HCT116 (cell line): ENCODE measurements at regions not wholly inside any gene's neighbourhood (a gene's known extent, or its start where the extent isn't known, plus 50 kb on each side); places are given as distances from the start of the nearest gene placed in this dataset.

Source experiments
- ATAC-seq: fragments of 200-7000 bp; cut with Tn5 transposase; 2 replicates; pipeline ENCODE4 v1.9.1; 2020; ENCODE audit warnings: mild to moderate bottlenecking, moderate library complexity
- BruUV-seq: library from RNA; stranded (reverse); fragments of 400-500 nt; replicated peaks from 2 replicates; lab custom pipeline; 2021; lab: Mats Ljungman, UMichigan
- CTCF ChIA-PET: fragments of 300-600 bp; sonication (Branson Sonifier 250); formaldehyde crosslinking; loops from one replicate; lab custom pipeline; 2021; ENCODE audit warnings: antibody characterized with exemption; lab: Charles Lee
- POLR2A ChIA-PET: fragments of 300-600, 350-600 bp; sonication (Branson Sonifier 250); formaldehyde crosslinking; loops from one replicate; lab custom pipeline; 2021; ENCODE audit warnings: antibody characterized with exemption; lab: Charles Lee
- RAD21 ChIA-PET, 2 experiments: fragments of 300-600 bp; sonication (Branson Sonifier 250); formaldehyde crosslinking; loops; one replicate each; lab custom pipeline; 2023; ENCODE audit warnings: low total read pairs in 2 of 2; ENCODE audit not compliant: uncharacterized antibody in 2 of 2, unreplicated experiment in 2 of 2, low non-redundant PET in 1 of 2; lab: Charles Lee
- DNase-seq: peaks from one replicate; pipeline ENCODE4 v3.0.0-alpha.2; 2010; ENCODE audit warnings: low read depth, low spot score
- H2AFZ ChIP-seq: fragments of 200-600 bp; shearing (Covaris generic), sonication (generic); 2 replicates; pipeline ENCODE4 v1.6.1; 2017; ENCODE audit warnings: low read depth, mixed run types, mixed read lengths, antibody characterized with exemption, low read length; ENCODE audit not compliant: poor library complexity, severe bottlenecking
- H3K27ac ChIP-seq: 2 replicates; pipeline ENCODE4 v1.5.1; 2012; ENCODE audit warnings: low read depth, low read length
- H3K27me3 ChIP-seq: fragments of 200-600 bp; sonication (generic); 2 replicates; pipeline ENCODE4 v1.6.1; 2016; ENCODE audit warnings: mixed run types, low read length, mixed read lengths; ENCODE audit not compliant: insufficient read depth
- H3K36me3 ChIP-seq, 2 experiments: fragments of 200-500 bp in 1 of 2; fragments of 200-600 bp in 1 of 2; sonication (Bioruptor generic) in 1 of 2; sonication (generic) in 1 of 2; 2 replicates each; pipeline versions ENCODE4 v1.5.1 to v1.6.1; 2014 to 2016; ENCODE audit warnings: low read length in 2 of 2, inconsistent platforms in 1 of 2, mixed read lengths in 1 of 2, mixed run types in 1 of 2; ENCODE audit not compliant: insufficient read depth in 2 of 2, control insufficient read depth in 1 of 2
- H3K4me1 ChIP-seq, 2 experiments: fragments of 200-600 bp in 1 of 2; sonication (generic) in 1 of 2; 2 replicates each; pipeline versions ENCODE4 v1.5.1 to v1.6.1; 2012 to 2017; ENCODE audit warnings: low read length in 2 of 2, inconsistent platforms in 1 of 2, mild to moderate bottlenecking in 1 of 2, mixed read lengths in 1 of 2, mixed run types in 1 of 2, moderate library complexity in 1 of 2; ENCODE audit not compliant: insufficient read depth in 2 of 2, control insufficient read depth in 1 of 2
- H3K4me2 ChIP-seq: fragments of 200-600 bp; sonication (generic); 2 replicates; pipeline ENCODE4 v1.6.1; 2017; ENCODE audit warnings: mixed run types, low read length, mixed read lengths
- H3K4me3 ChIP-seq, 2 experiments: fragments of 200-600 bp in 1 of 2; sonication (generic) in 1 of 2; replicated peaks in 1 of 2; 2 replicates each; pipeline ENCODE4 v1.5.1; 2011 to 2016; ENCODE audit warnings: low read length in 2 of 2, control low read depth in 1 of 2, low read depth in 1 of 2, mild to moderate bottlenecking in 1 of 2, mixed read lengths in 1 of 2, mixed run types in 1 of 2
- H3K79me2 ChIP-seq: fragments of 200-600 bp; sonication (generic); 2 replicates; pipeline ENCODE4 v1.6.1; 2017; ENCODE audit warnings: mild to moderate bottlenecking, mixed run types, low read length, moderate library complexity, mixed read lengths; ENCODE audit not compliant: insufficient read depth
- H3K9ac ChIP-seq: fragments of 200-600 bp; sonication (generic); 2 replicates; pipeline ENCODE4 v1.6.1; 2016; ENCODE audit warnings: low read length, mixed read lengths
- H3K9me2 ChIP-seq: fragments of 200-600 bp; sonication (generic), shearing (Covaris generic); 2 replicates; pipeline ENCODE4 v1.6.1; 2017; ENCODE audit warnings: mixed run types, mild to moderate bottlenecking, moderate library complexity; ENCODE audit not compliant: insufficient read depth
- H3K9me3 ChIP-seq, 2 experiments: fragments of 200-500 bp in 1 of 2; fragments of 200-600 bp in 1 of 2; sonication (Bioruptor generic) in 1 of 2; sonication (generic) in 1 of 2; 2 replicates each; pipeline ENCODE4 v1.6.1; 2014 to 2017; ENCODE audit warnings: low read length in 2 of 2, mixed read lengths in 2 of 2, inconsistent platforms in 1 of 2, low read depth in 1 of 2, mild to moderate bottlenecking in 1 of 2, mixed run types in 1 of 2, moderate library complexity in 1 of 2; ENCODE audit not compliant: control insufficient read depth in 1 of 2, insufficient read depth in 1 of 2
- H4K20me1 ChIP-seq: fragments of 200-600 bp; sonication (generic), shearing (Covaris generic); 2 replicates; pipeline ENCODE4 v1.6.1; 2017; ENCODE audit warnings: mixed run types, mild to moderate bottlenecking, moderate library complexity; ENCODE audit not compliant: insufficient read depth
- ATF3 ChIP-seq: IDR thresholded peaks from 2 replicates; pipeline ENCODE4 v1.6.1; 2012
- CEBPB ChIP-seq: IDR thresholded peaks from 2 replicates; pipeline ENCODE4 v1.6.1; 2012; ENCODE audit warnings: low read depth
- CTCF ChIP-seq, 3 experiments: fragments of 200-600 bp in 1 of 3; sonication (generic) in 1 of 3; IDR thresholded peaks in 2 of 3; conservative IDR thresholded peaks in 1 of 3; 2 replicates each; pipeline ENCODE4 v1.5.1; 2012 to 2017; ENCODE audit warnings: low read depth in 2 of 3, low read length in 2 of 3, antibody characterized with exemption in 1 of 3, borderline replicate concordance in 1 of 3, control low read depth in 1 of 3, mild to moderate bottlenecking in 1 of 3, mixed read lengths in 1 of 3, mixed run types in 1 of 3, moderate library complexity in 1 of 3; ENCODE audit not compliant: insufficient read depth in 1 of 3
- ELF1 ChIP-seq: IDR thresholded peaks from 2 replicates; pipeline ENCODE4 v1.6.1; 2012; ENCODE audit warnings: low read depth, borderline replicate concordance
- EZH2 ChIP-seq: fragments of 200-600 bp; sonication (generic); IDR thresholded peaks from 2 replicates; pipeline ENCODE4 v1.6.1; 2017; ENCODE audit warnings: antibody characterized with exemption, mixed run types
- EZH2phosphoT487 ChIP-seq: fragments of 200-600 bp; IDR thresholded peaks from 2 replicates; pipeline ENCODE4 v1.6.1; 2018; ENCODE audit warnings: antibody characterized with exemption, borderline replicate concordance
- POLR2AphosphoS5 ChIP-seq: IDR thresholded peaks from 2 replicates; pipeline ENCODE4 v1.6.1; 2011; ENCODE audit warnings: mild to moderate bottlenecking, low read depth, low read length, moderate library complexity
- RAD21 ChIP-seq: IDR thresholded peaks from 2 replicates; pipeline ENCODE4 v1.6.1; 2012; ENCODE audit warnings: low read depth, mild to moderate bottlenecking
- SIN3A ChIP-seq: IDR thresholded peaks from 2 replicates; pipeline ENCODE4 v1.6.1; 2012; ENCODE audit warnings: low read depth
- SRF ChIP-seq: IDR thresholded peaks from 2 replicates; pipeline ENCODE4 v1.6.1; 2012; ENCODE audit warnings: low read depth
- ZNF274 ChIP-seq: fragments of 200-500 bp; sonication (Bioruptor generic); IDR thresholded peaks from 2 replicates; pipeline ENCODE4 v1.6.1; 2014; ENCODE audit warnings: mild to moderate bottlenecking, low read depth, low read length, inconsistent platforms
- intact Hi-C: fragments of 100-400 bp; cut with micrococcal nuclease; formaldehyde crosslinking; loops from 2 replicates; pipeline ENCODE4 v1.10.0; 2022
- TF ChIP-seq, protein P1 (sequence below): IDR thresholded peaks from 2 replicates; pipeline ENCODE4 v1.6.1; 2012; ENCODE audit warnings: low read depth

DNA sequence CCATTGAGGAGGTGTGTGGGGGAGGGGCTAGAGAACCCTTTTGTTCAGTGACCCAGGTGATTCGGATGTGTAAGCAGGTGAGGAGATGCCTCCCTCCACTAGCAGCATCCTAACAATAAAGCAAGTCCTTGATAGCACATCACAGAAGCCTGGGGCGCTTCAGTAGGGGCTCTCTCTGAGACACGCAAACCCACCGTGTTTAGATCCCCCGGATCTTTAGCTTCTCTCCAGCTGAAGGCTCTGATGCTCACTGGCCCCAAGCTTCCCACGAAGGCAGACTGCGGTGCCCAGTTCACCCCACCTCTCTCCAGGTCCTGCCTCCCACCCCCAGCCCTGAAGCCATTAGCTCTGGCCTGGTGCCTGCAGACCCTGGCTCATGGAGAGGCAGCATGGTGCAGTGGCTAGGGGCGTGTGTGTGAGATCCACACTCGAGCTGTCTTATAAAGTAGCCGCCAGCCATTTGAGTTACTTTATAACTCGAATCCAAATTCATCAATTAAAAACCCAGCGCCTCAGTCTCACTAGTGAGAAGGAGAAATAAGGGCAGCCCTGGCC lies 204.7 kb upstream of the TNRC6C start:
- DNase-seq (no peak), ATAC-seq (no peak)
- Histone ChIP-seq H3K27me3 (no peaks in the 10 kb centered on the region), H3K9me3 (peaks cover 0 to 4% of the 10 kb centered on the region in 2 experiments; a peak in 1 of 4 replicates), H3K9ac (no peak overlapping the region), H3K79me2 (no peaks in the 10 kb centered on the region), H4K20me1 (no peaks in the 10 kb centered on the region), H3K4me1 (peaks cover 0 to 7% of the 10 kb centered on the region in 2 experiments; a peak in 1 of 4 replicates), H3K27ac (no peak overlapping the region), H3K4me3 (no peak overlapping the region), H3K36me3 (no peaks in the 10 kb centered on the region), H2AFZ (no peak overlapping the region), H3K9me2 (no peaks in the 10 kb centered on the region), H3K4me2 (no peak overlapping the region)
- intact Hi-C loops, result no loop called here
- CTCF ChIA-PET, result no interaction called here
- no TSS peak for BruUV-seq
- TF ChIP-seq, protein P1, sequence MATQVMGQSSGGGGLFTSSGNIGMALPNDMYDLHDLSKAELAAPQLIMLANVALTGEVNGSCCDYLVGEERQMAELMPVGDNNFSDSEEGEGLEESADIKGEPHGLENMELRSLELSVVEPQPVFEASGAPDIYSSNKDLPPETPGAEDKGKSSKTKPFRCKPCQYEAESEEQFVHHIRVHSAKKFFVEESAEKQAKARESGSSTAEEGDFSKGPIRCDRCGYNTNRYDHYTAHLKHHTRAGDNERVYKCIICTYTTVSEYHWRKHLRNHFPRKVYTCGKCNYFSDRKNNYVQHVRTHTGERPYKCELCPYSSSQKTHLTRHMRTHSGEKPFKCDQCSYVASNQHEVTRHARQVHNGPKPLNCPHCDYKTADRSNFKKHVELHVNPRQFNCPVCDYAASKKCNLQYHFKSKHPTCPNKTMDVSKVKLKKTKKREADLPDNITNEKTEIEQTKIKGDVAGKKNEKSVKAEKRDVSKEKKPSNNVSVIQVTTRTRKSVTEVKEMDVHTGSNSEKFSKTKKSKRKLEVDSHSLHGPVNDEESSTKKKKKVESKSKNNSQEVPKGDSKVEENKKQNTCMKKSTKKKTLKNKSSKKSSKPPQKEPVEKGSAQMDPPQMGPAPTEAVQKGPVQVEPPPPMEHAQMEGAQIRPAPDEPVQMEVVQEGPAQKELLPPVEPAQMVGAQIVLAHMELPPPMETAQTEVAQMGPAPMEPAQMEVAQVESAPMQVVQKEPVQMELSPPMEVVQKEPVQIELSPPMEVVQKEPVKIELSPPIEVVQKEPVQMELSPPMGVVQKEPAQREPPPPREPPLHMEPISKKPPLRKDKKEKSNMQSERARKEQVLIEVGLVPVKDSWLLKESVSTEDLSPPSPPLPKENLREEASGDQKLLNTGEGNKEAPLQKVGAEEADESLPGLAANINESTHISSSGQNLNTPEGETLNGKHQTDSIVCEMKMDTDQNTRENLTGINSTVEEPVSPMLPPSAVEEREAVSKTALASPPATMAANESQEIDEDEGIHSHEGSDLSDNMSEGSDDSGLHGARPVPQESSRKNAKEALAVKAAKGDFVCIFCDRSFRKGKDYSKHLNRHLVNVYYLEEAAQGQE, result no peak
- TF ChIP-seq POLR2AphosphoS5, result no peak
- TF ChIP-seq ELF1, result no peak
- no peak for TF ChIP-seq EZH2phosphoT487
- no peak for TF ChIP-seq CEBPB
- TF ChIP-seq EZH2, result no peak
- TF ChIP-seq SRF, result no peak
- TF ChIP-seq RAD21, result no peak
- TF ChIP-seq ZNF274, result no peak
- TF ChIP-seq CTCF (IDR thresholded peaks at IDR 0.05 in 2 of 3, conservative IDR thresholded peaks at IDR 0.05 in 1 of 3; ENCODE audit: borderline replicate concordance in 1 of 3, insufficient read depth in 1 of 3, low read depth in 2 of 3, low read length in 2 of 3), result no peak
- no peak for TF ChIP-seq SIN3A
- TF ChIP-seq ATF3, result no peak
- POLR2A ChIA-PET, result no interaction called here
- RAD21 ChIA-PET, result no interaction called here
